ENCODE measurements at regions not wholly inside any gene's neighbourhood (a gene's known extent, or its start where the extent isn't known, plus 50 kb on each side); places are given as distances from the start of the nearest gene placed in this dataset.

GRCh38 chr9:78707080-78707479 is 410.2 kb downstream of the PSAT1 start:
- Histone ChIP-seq H3K4me2 (no peak overlapping the region), H3K27ac (no peak overlapping the region)
- no peak for TF ChIP-seq EZH2phosphoT487 (IDR thresholded peaks at IDR 0.05)
- TF ChIP-seq CTCF (IDR thresholded peaks at IDR 0.05) = no peak
- TF ChIP-seq EZH2 (IDR thresholded peaks at IDR 0.05) = no peak

GRCh38 chr9:78707481-78707991 is 410.6 kb downstream of the PSAT1 start:
- H3K4me3 ChIP-seq = no peak overlapping the region
- H3K36me3 ChIP-seq = no peaks in the 10 kb centered on the region
- peaks cover 3% of the 10 kb centered on the region for H3K36me3 Mint-ChIP-seq
- peak overlapping the region; percentile 68 for H2AFZ ChIP-seq (replicated peaks)
- H3K27ac Mint-ChIP-seq = no peak overlapping the region
- no peaks in the 10 kb centered on the region for H3K9me3 ChIP-seq (ENCODE audit: low read depth)
- H3K4me1 ChIP-seq = peaks cover 8% of the 10 kb centered on the region
- DNase-seq (ENCODE audit: low spot score) = no peak
- H3F3A ChIP-seq (ENCODE audit: low read depth) = no peaks in the 10 kb centered on the region
- TF ChIP-seq CTCF (IDR thresholded peaks at IDR 0.05) (no peak), EZH2phosphoT487 (IDR thresholded peaks at IDR 0.05) (no peak), EZH2 (IDR thresholded peaks at IDR 0.05) (no peak)
- H3K79me2 ChIP-seq (ENCODE audit: low read depth) = no peaks in the 10 kb centered on the region
- no peaks in the 10 kb centered on the region for H3K27me3 ChIP-seq
- H3K4me3 Mint-ChIP-seq = no peak overlapping the region
- H3K9ac ChIP-seq = no peak overlapping the region
- no peaks in the 10 kb centered on the region for H3K4me1 Mint-ChIP-seq
- no peaks in the 10 kb centered on the region for H4K20me1 ChIP-seq (ENCODE audit: low read depth)
- peaks cover 12% of the 10 kb centered on the region for H3K9me3 Mint-ChIP-seq
- no peaks in the 10 kb centered on the region for H3K27me3 Mint-ChIP-seq (ENCODE audit: insufficient read depth, low read depth)
- no peak overlapping the region for H3K4me2 ChIP-seq
- no peak overlapping the region for H3K27ac ChIP-seq

More at GRCh38 chr9:78707080-78707479, 410.2 kb downstream of the PSAT1 start:
- no peak overlapping the region for H3K4me3 Mint-ChIP-seq
- Histone ChIP-seq H4K20me1 (ENCODE audit: low read depth) (no peaks in the 10 kb centered on the region), H3K9me3 (ENCODE audit: low read depth) (no peaks in the 10 kb centered on the region), H3K27me3 (no peaks in the 10 kb centered on the region), H3K4me3 (no peak overlapping the region), H3K4me1 (peaks cover 8% of the 10 kb centered on the region), H3K79me2 (ENCODE audit: low read depth) (no peaks in the 10 kb centered on the region), H3F3A (ENCODE audit: low read depth) (no peaks in the 10 kb centered on the region), H2AFZ (replicated peaks) (no peak overlapping the region), H3K9ac (no peak overlapping the region), H3K36me3 (no peaks in the 10 kb centered on the region)
- no peaks in the 10 kb centered on the region for H3K27me3 Mint-ChIP-seq (ENCODE audit: insufficient read depth, low read depth)
- H3K27ac Mint-ChIP-seq = no peak overlapping the region
- DNase-seq (ENCODE audit: low spot score) = no peak
- peaks cover 3% of the 10 kb centered on the region for H3K36me3 Mint-ChIP-seq
- H3K9me3 Mint-ChIP-seq = peaks cover 13% of the 10 kb centered on the region
- H3K4me1 Mint-ChIP-seq = no peaks in the 10 kb centered on the region

- H4K20me1 ChIP-seq (ENCODE audit: low read depth) = no peaks in the 10 kb centered on the region
- H3K27ac Mint-ChIP-seq = no peak overlapping the region
- H3K4me3 Mint-ChIP-seq = no peak overlapping the region
- H3K79me2 ChIP-seq (ENCODE audit: low read depth) = no peaks in the 10 kb centered on the region
- no peaks in the 10 kb centered on the region for H3F3A ChIP-seq (ENCODE audit: low read depth)
- no peaks in the 10 kb centered on the region for H3K27me3 ChIP-seq
- no peaks in the 10 kb centered on the region for H3K36me3 Mint-ChIP-seq
- H3K27me3 Mint-ChIP-seq (ENCODE audit: insufficient read depth, low read depth) = no peaks in the 10 kb centered on the region
- TF ChIP-seq CTCF (IDR thresholded peaks at IDR 0.05) (no peak), EZH2phosphoT487 (IDR thresholded peaks at IDR 0.05) (no peak), EZH2 (IDR thresholded peaks at IDR 0.05) (no peak)
- H2AFZ ChIP-seq (replicated peaks) = peak overlapping the region; percentile 64
- H3K4me2 ChIP-seq = no peak overlapping the region
- H3K4me1 Mint-ChIP-seq = peaks cover 13% of the 10 kb centered on the region
- no peak overlapping the region for H3K9ac ChIP-seq
- no peak overlapping the region for H3K4me3 ChIP-seq
- no peak for DNase-seq (ENCODE audit: low spot score)
- peaks cover 5% of the 10 kb centered on the region for H3K9me3 Mint-ChIP-seq
- H3K4me1 ChIP-seq = peaks cover 15% of the 10 kb centered on the region
- no peaks in the 10 kb centered on the region for H3K9me3 ChIP-seq (ENCODE audit: low read depth)
- H3K27ac ChIP-seq = no peak overlapping the region
- H3K36me3 ChIP-seq = no peaks in the 10 kb centered on the region
Observed at GRCh38 chr9:78712903-78713613, 416.1 kb downstream of the PSAT1 start.
